ENCODE measurements at regions not wholly inside any gene's neighbourhood (a gene's known extent, or its start where the extent isn't known, plus 50 kb on each side); places are given as distances from the start of the nearest gene placed in this dataset.

GRCh38 chr5:61680247-61680646, 348.2 kb downstream of the ZSWIM6 start:
- H3K9ac ChIP-seq (ENCODE audit: low read depth in 1 of 2, low read length in 2 of 2) = no peak overlapping the region
- H3K4me1 ChIP-seq (ENCODE audit: control insufficient read depth in 1 of 2, insufficient read depth in 2 of 2, low read length in 2 of 2) = peaks cover 0 to 12% of the 10 kb centered on the region in 2 donors
- H3K36me3 ChIP-seq (ENCODE audit: control insufficient read depth in 1 of 2, insufficient read depth in 2 of 2, low read length in 2 of 2) = no peaks in the 10 kb centered on the region
- H3K27ac ChIP-seq (ENCODE audit: low read depth, low read length) = no peak overlapping the region
- no peaks in the 10 kb centered on the region for H3K27me3 ChIP-seq (ENCODE audit: control insufficient read depth in 1 of 2, insufficient read depth in 2 of 2, low read length in 2 of 2)
- H3K9me3 ChIP-seq (ENCODE audit: control insufficient read depth in 1 of 2, low read length in 2 of 2) = no peaks in the 10 kb centered on the region
- H3K4me3 ChIP-seq (ENCODE audit: low read depth in 1 of 2, low read length in 2 of 2) = no peak overlapping the region

- no peaks in the 10 kb centered on the region for H3K36me3 ChIP-seq (ENCODE audit: control insufficient read depth in 1 of 2, insufficient read depth in 2 of 2, low read length in 2 of 2)
- H3K9me3 ChIP-seq (ENCODE audit: control insufficient read depth in 1 of 2, low read length in 2 of 2) = no peaks in the 10 kb centered on the region
- no peak overlapping the region for H3K9ac ChIP-seq (ENCODE audit: low read depth in 1 of 2, low read length in 2 of 2)
- no peaks in the 10 kb centered on the region for H3K27me3 ChIP-seq (ENCODE audit: control insufficient read depth in 1 of 2, insufficient read depth in 2 of 2, low read length in 2 of 2)
- no peak overlapping the region for H3K4me3 ChIP-seq (ENCODE audit: low read depth in 1 of 2, low read length in 2 of 2)
- H3K4me1 ChIP-seq (ENCODE audit: control insufficient read depth in 1 of 2, insufficient read depth in 2 of 2, low read length in 2 of 2) = peaks cover 5 to 21% of the 10 kb centered on the region in 2 donors
- no peak overlapping the region for H3K27ac ChIP-seq (ENCODE audit: low read depth, low read length)
Measured at GRCh38 chr5:61683148-61683547, 351.1 kb downstream of the ZSWIM6 start.

GRCh38 chr5:61683926-61684325, 351.9 kb downstream of the ZSWIM6 start:
- Histone ChIP-seq H3K9me3 (ENCODE audit: control insufficient read depth in 1 of 2, low read length in 2 of 2) (no peaks in the 10 kb centered on the region), H3K4me3 (ENCODE audit: low read depth in 1 of 2, low read length in 2 of 2) (no peak overlapping the region), H3K27me3 (ENCODE audit: control insufficient read depth in 1 of 2, insufficient read depth in 2 of 2, low read length in 2 of 2) (no peaks in the 10 kb centered on the region), H3K27ac (ENCODE audit: low read depth, low read length) (no peak overlapping the region), H3K9ac (ENCODE audit: low read depth in 1 of 2, low read length in 2 of 2) (no peak overlapping the region), H3K4me1 (ENCODE audit: control insufficient read depth in 1 of 2, insufficient read depth in 2 of 2, low read length in 2 of 2) (peaks cover 5 to 21% of the 10 kb centered on the region in 2 donors), H3K36me3 (ENCODE audit: control insufficient read depth in 1 of 2, insufficient read depth in 2 of 2, low read length in 2 of 2) (no peaks in the 10 kb centered on the region)

- no peaks in the 10 kb centered on the region for H3K36me3 ChIP-seq (ENCODE audit: control insufficient read depth in 1 of 2, insufficient read depth in 2 of 2, low read length in 2 of 2)
- H3K27ac ChIP-seq (ENCODE audit: low read depth, low read length) = no peak overlapping the region
- no peak overlapping the region for H3K4me3 ChIP-seq (ENCODE audit: low read depth in 1 of 2, low read length in 2 of 2)
- no peaks in the 10 kb centered on the region for H3K27me3 ChIP-seq (ENCODE audit: control insufficient read depth in 1 of 2, insufficient read depth in 2 of 2, low read length in 2 of 2)
- H3K9ac ChIP-seq (ENCODE audit: low read depth in 1 of 2, low read length in 2 of 2) = no peak overlapping the region
- peaks cover 5 to 14% of the 10 kb centered on the region in 2 donors for H3K4me1 ChIP-seq (ENCODE audit: control insufficient read depth in 1 of 2, insufficient read depth in 2 of 2, low read length in 2 of 2)
- no peaks in the 10 kb centered on the region for H3K9me3 ChIP-seq (ENCODE audit: control insufficient read depth in 1 of 2, low read length in 2 of 2)
Measured at GRCh38 chr5:61686491-61687257, 354.6 kb downstream of the ZSWIM6 start.

GRCh38 chr5:61687371-61687770, 355.3 kb downstream of the ZSWIM6 start:
- H3K27me3 ChIP-seq (ENCODE audit: control insufficient read depth in 1 of 2, insufficient read depth in 2 of 2, low read length in 2 of 2) = no peaks in the 10 kb centered on the region
- H3K4me3 ChIP-seq (ENCODE audit: low read depth in 1 of 2, low read length in 2 of 2) = no peak overlapping the region
- no peaks in the 10 kb centered on the region for H3K9me3 ChIP-seq (ENCODE audit: control insufficient read depth in 1 of 2, low read length in 2 of 2)
- H3K36me3 ChIP-seq (ENCODE audit: control insufficient read depth in 1 of 2, insufficient read depth in 2 of 2, low read length in 2 of 2) = no peaks in the 10 kb centered on the region
- no peak overlapping the region for H3K9ac ChIP-seq (ENCODE audit: low read depth in 1 of 2, low read length in 2 of 2)
- H3K27ac ChIP-seq (ENCODE audit: low read depth, low read length) = no peak overlapping the region
- peaks cover 5 to 14% of the 10 kb centered on the region in 2 donors for H3K4me1 ChIP-seq (ENCODE audit: control insufficient read depth in 1 of 2, insufficient read depth in 2 of 2, low read length in 2 of 2)

- Histone ChIP-seq H3K27me3 (ENCODE audit: control insufficient read depth in 1 of 2, insufficient read depth in 2 of 2, low read length in 2 of 2) (no peaks in the 10 kb centered on the region), H3K9ac (ENCODE audit: low read depth in 1 of 2, low read length in 2 of 2) (no peak overlapping the region), H3K27ac (ENCODE audit: low read depth, low read length) (no peak overlapping the region), H3K4me3 (ENCODE audit: low read depth in 1 of 2, low read length in 2 of 2) (no peak overlapping the region), H3K36me3 (ENCODE audit: control insufficient read depth in 1 of 2, insufficient read depth in 2 of 2, low read length in 2 of 2) (no peaks in the 10 kb centered on the region), H3K4me1 (ENCODE audit: control insufficient read depth in 1 of 2, insufficient read depth in 2 of 2, low read length in 2 of 2) (peaks cover 5 to 14% of the 10 kb centered on the region in 2 donors), H3K9me3 (ENCODE audit: control insufficient read depth in 1 of 2, low read length in 2 of 2) (no peaks in the 10 kb centered on the region)
Measured at GRCh38 chr5:61689153-61689846, 357.2 kb downstream of the ZSWIM6 start.

- H3K36me3 ChIP-seq (ENCODE audit: control insufficient read depth in 1 of 2, insufficient read depth in 2 of 2, low read length in 2 of 2) = no peaks in the 10 kb centered on the region
- no peak overlapping the region for H3K27ac ChIP-seq (ENCODE audit: low read depth, low read length)
Measured at GRCh38 chr5:61697809-61698558, 365.9 kb downstream of the ZSWIM6 start.

GRCh38 chr5:61701877-61702602, 370.0 kb downstream of the ZSWIM6 start:
- no peaks in the 10 kb centered on the region for H3K36me3 ChIP-seq (ENCODE audit: control insufficient read depth in 1 of 2, insufficient read depth in 2 of 2, low read length in 2 of 2)
- H3K9me3 ChIP-seq (ENCODE audit: control insufficient read depth in 1 of 2, low read length in 2 of 2) = no peaks in the 10 kb centered on the region
- no peak overlapping the region for H3K27ac ChIP-seq (ENCODE audit: low read depth, low read length)

More at GRCh38 chr5:61697809-61698558, 365.9 kb downstream of the ZSWIM6 start:
- no peak overlapping the region for H3K4me3 ChIP-seq (ENCODE audit: low read depth in 1 of 2, low read length in 2 of 2)
- no peak overlapping the region for H3K9ac ChIP-seq (ENCODE audit: low read depth in 1 of 2, low read length in 2 of 2)
- H3K27me3 ChIP-seq (ENCODE audit: control insufficient read depth in 1 of 2, insufficient read depth in 2 of 2, low read length in 2 of 2) = no peaks in the 10 kb centered on the region
- H3K9me3 ChIP-seq (ENCODE audit: control insufficient read depth in 1 of 2, low read length in 2 of 2) = no peaks in the 10 kb centered on the region
- H3K4me1 ChIP-seq (ENCODE audit: control insufficient read depth in 1 of 2, insufficient read depth in 2 of 2, low read length in 2 of 2) = no peaks in the 10 kb centered on the region

GRCh38 chr5:61702784-61703183, 370.7 kb downstream of the ZSWIM6 start:
- Histone ChIP-seq H3K9me3 (ENCODE audit: control insufficient read depth in 1 of 2, low read length in 2 of 2) (no peaks in the 10 kb centered on the region), H3K4me1 (ENCODE audit: control insufficient read depth in 1 of 2, insufficient read depth in 2 of 2, low read length in 2 of 2) (no peaks in the 10 kb centered on the region), H3K36me3 (ENCODE audit: control insufficient read depth in 1 of 2, insufficient read depth in 2 of 2, low read length in 2 of 2) (no peaks in the 10 kb centered on the region), H3K4me3 (ENCODE audit: low read depth in 1 of 2, low read length in 2 of 2) (no peak overlapping the region), H3K27me3 (ENCODE audit: control insufficient read depth in 1 of 2, insufficient read depth in 2 of 2, low read length in 2 of 2) (no peaks in the 10 kb centered on the region), H3K9ac (ENCODE audit: low read depth in 1 of 2, low read length in 2 of 2) (no peak overlapping the region), H3K27ac (ENCODE audit: low read depth, low read length) (no peak overlapping the region)

More at GRCh38 chr5:61701877-61702602, 370.0 kb downstream of the ZSWIM6 start:
- H3K4me1 ChIP-seq (ENCODE audit: control insufficient read depth in 1 of 2, insufficient read depth in 2 of 2, low read length in 2 of 2) = no peaks in the 10 kb centered on the region
- H3K27me3 ChIP-seq (ENCODE audit: control insufficient read depth in 1 of 2, insufficient read depth in 2 of 2, low read length in 2 of 2) = no peaks in the 10 kb centered on the region
- no peak overlapping the region for H3K9ac ChIP-seq (ENCODE audit: low read depth in 1 of 2, low read length in 2 of 2)
- no peak overlapping the region for H3K4me3 ChIP-seq (ENCODE audit: low read depth in 1 of 2, low read length in 2 of 2)
